Hematopoietic multipotent progenitor cell (in vitro differentiated cells): ENCODE measurements at regions not wholly inside any gene's neighbourhood (a gene's known extent, or its start where the extent isn't known, plus 50 kb on each side); places are given as distances from the start of the nearest gene placed in this dataset.
"Not testable (repeated sequence)": the region's sequence is repeated elsewhere in the genome, so short reads cannot be mapped to it uniquely, and the experiment has no call there.

ENCODE experiments used
- DNase-seq, 3 donors: peaks; one replicate each; pipeline ENCODE4 v3.0.0-alpha.2; 2011 to 2015; ENCODE audit warnings: low read depth in 2 of 3, low spot score in 2 of 3

GRCh38 chrX:128653524-128654060 lies 601.4 kb upstream of the ACTRT1 start:
- no peak for DNase-seq

GRCh38 chrX:128650326-128650725 lies 598.1 kb upstream of the ACTRT1 start:
- no peak for DNase-seq

- DNase-seq = no peak
Observed at GRCh38 chrX:128634754-128635153, 582.6 kb upstream of the ACTRT1 start.

- DNase-seq = no peak
Observed at GRCh38 chrX:128623361-128623760, 571.2 kb upstream of the ACTRT1 start.

GRCh38 chrX:128622296-128622695 lies 570.1 kb upstream of the ACTRT1 start:
- no peak for DNase-seq

GRCh38 chrX:128619490-128619889 lies 567.3 kb upstream of the ACTRT1 start:
- no peak for DNase-seq

GRCh38 chrX:128616933-128617332 lies 564.7 kb upstream of the ACTRT1 start:
- no peak for DNase-seq

- DNase-seq = not testable (repeated sequence)
Observed at GRCh38 chrX:128606817-128607216, 554.6 kb upstream of the ACTRT1 start.

GRCh38 chrX:128606357-128606756 lies 554.2 kb upstream of the ACTRT1 start:
- DNase-seq = not testable (repeated sequence)

- DNase-seq = no peak
Observed at GRCh38 chrX:128601706-128602105, 549.5 kb upstream of the ACTRT1 start.

GRCh38 chrX:128599632-128600031 lies 547.4 kb upstream of the ACTRT1 start:
- DNase-seq = no peak

GRCh38 chrX:128582036-128582435 lies 529.8 kb upstream of the ACTRT1 start:
- no peak for DNase-seq

GRCh38 chrX:128581615-128582014 lies 529.4 kb upstream of the ACTRT1 start:
- DNase-seq = no peak

GRCh38 chrX:128543114-128543513 lies 490.9 kb upstream of the ACTRT1 start:
- DNase-seq = no peak

- DNase-seq = peak in 2 of 3 donors; percentile 3 to 19
Observed at GRCh38 chrX:128518508-128518907, 466.3 kb upstream of the ACTRT1 start.

- DNase-seq = no peak
Observed at GRCh38 chrX:128517691-128518090, 465.5 kb upstream of the ACTRT1 start.

GRCh38 chrX:128504496-128504895 lies 452.3 kb upstream of the ACTRT1 start:
- no peak for DNase-seq

- DNase-seq = no peak
Observed at GRCh38 chrX:128464116-128464515, 411.9 kb upstream of the ACTRT1 start.

GRCh38 chrX:128460835-128461234 lies 408.6 kb upstream of the ACTRT1 start:
- DNase-seq = peak in 1 of 3 donors; percentile 3

GRCh38 chrX:128458888-128459287 lies 406.7 kb upstream of the ACTRT1 start:
- DNase-seq = no peak

GRCh38 chrX:128457674-128458073 lies 405.5 kb upstream of the ACTRT1 start:
- no peak for DNase-seq

GRCh38 chrX:128439159-128439558 lies 387.0 kb upstream of the ACTRT1 start:
- no peak for DNase-seq

- no peak for DNase-seq
Observed at GRCh38 chrX:128438082-128438481, 385.9 kb upstream of the ACTRT1 start.
